Ramos (cell line): ENCODE measurements at regions not wholly inside any gene's neighbourhood (a gene's known extent, or its start where the extent isn't known, plus 50 kb on each side); places are given as distances from the start of the nearest gene placed in this dataset.

ENCODE experiments used
- in situ Hi-C: fragments of 300-500 bp; cut with MboI; formaldehyde crosslinking; loops from one replicate; pipeline ENCODE4 v1.14.3; 2022; ENCODE audit warnings: low sequenced_read_pairs; ENCODE audit not compliant: unreplicated experiment

DNA sequence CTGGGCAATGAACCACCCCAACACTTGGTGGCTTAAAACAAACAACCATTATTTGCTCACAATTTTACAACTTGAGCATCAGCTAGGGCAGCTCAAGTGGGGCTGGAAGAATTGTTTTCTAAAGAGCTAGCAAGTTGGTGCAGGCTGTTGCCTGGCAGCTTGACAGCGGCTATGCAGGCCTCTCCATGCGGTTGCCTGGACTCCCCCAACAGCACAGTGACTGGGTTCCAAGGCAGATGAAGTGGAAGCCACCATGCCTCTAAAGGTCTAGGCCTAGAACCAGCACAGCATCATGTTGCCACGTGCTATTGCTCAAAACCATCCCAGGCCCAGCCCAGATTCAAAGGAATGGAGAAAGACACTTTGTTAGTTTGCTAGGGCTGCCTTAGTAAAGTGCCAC lies 114.8 kb downstream of the BCOR start:
- in situ Hi-C loops: no loop called here

DNA sequence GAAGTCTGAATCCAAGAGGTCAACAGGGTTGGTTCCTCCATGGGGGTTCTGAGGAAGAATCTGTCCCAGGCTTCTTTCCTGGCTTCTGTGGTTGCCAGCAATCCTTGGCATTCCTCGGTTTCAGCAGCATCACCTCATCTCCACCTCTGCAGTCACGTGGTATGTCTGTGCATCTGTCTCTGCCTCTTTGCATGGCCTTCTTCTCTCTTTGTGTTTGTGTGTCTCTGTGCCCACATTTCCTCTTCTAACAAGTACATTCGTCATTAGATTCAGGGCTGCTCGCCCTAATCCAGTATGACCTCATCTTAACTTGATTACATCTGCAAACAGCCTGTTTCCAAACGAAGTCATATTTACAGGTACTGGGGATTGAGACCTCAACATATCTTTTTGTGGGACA lies 114.0 kb downstream of the BCOR start:
- in situ Hi-C loops: no loop called here

DNA sequence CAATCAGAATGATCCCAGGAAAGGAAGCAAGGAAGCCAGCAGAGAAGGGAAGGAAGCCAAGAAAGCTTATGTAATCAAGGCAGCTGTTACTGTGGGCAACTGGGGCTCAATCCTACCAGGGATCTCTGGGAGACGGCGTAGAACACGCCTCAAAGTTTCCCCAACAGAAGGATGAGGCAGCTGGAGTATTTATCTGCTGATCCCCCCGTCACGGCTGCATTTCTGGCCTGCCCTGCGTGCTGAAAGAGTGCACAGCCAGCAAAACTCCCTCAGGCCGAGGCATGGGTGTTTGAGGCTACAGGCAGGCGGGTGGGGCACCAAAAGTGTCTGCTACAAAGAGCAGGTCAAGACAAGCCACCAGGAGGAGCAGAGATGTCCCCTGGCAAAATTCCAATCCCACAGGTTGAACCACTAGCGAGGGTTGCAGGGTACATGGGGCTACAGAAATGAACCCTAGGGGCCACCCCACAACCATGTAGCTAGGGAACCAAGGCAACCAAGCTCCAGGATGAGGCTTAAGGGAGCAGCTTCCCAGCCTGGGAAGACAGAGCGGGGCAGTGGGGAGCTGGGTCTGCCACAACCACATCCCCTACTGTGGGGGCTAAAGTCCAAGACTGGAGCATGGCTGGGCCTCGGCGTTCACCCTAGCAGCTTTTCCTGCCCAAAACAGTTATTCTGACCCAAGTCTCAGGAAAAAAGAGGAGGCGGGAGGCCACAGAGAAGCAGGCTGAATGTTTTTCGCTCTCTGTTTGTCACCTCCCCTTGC lies 113.4 kb downstream of the BCOR start:
- in situ Hi-C loops: no loop called here

DNA sequence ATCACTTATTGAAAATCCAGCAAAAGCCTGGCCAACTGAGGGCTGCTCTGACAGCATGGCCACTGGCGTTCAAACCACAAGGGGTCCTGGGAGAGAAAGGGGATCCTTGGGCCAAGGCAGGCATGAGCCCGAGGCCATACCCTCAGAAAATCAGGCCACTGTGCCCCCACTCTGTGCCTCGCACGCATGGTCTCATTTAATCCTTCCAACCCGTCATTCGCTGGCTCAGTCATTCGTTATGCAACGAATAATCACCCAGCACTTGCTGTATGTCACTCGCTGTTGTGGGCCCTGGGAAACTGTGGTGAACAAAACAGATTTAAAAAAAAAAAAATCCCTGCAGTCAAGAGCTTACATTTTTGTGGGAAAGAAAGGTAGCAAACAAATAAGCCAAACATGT lies 112.7 kb downstream of the BCOR start:
- in situ Hi-C loops: no loop called here

DNA sequence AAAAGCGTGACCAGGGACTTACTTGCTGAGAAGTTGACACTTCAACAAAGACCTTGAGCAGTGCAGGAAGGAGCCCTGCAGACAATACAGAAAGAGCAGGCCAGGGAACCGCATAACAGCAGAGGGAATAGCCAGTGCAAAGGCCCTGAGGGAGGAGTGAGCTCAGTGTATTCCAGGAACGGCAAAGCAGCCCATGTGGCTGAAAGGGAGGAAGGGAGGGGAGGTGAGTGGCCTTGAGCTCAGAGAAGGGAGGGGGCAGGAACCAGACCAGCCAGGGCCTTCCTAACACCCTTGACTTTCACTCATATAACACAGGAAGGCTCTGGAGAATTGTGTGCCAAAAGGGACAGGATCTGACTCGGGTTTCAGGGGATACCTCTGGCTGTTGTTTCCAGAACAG lies 112.2 kb downstream of the BCOR start:
- in situ Hi-C loops: no loop called here

DNA sequence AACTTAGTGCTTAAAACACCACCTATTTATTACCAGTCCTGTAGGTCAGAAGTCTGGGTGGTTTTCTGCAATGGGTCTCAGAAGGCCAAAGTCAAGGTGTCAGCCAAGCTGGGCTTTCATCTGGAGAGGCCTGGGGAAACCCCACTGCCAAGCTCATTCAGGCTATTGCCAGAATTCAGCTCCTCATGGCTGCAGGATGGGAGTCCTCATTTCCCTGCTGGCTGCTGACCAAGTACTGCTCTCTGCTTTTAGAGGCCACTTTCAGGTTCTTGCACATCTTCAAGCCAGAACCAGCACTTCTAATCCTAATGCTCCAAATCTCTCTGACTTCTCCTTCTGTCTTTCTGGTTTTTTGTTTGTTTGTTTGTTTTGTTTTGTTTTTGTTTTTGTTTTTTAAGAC lies 109.3 kb downstream of the BCOR start:
- in situ Hi-C loops: no loop called here

DNA sequence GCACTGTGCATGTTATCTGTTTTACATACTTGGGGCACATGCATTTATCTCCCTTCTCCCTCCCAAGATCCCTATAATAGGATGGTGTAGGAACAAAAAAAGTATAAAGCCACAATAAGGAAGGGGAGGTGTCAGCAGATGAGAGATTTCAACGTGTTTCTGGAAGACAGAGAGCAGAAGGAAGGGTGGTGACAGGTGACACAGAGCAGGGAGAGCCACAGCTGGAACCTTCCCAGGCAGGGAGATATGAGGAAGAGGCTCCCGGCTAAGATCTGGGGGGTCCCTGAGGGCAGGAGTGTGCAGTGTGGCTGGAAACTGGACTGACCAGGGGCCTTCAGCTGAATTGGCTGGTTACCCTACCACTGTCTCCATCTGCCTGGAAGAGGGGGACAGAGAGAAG lies 107.4 kb downstream of the BCOR start:
- in situ Hi-C loops: no loop called here

DNA sequence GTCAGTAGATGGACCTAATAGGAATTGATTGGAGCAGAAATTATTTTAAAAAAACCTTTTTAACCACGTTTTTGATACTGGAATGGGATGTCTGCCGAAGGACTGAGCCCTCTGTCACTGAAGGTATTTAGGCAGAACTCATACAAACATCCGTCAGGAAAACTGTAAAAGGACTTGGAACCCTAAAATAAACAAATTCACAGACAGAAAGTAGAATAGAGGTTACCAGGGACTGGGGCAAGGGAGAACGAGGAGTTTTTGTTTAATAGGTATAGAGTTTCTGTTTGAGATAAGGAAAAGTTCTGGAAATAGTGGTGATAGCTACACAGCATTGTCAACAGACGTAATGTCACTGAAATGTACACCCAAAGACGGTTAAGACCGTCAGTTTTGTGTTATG lies 105.5 kb downstream of the BCOR start:
- in situ Hi-C loops: no loop called here

DNA sequence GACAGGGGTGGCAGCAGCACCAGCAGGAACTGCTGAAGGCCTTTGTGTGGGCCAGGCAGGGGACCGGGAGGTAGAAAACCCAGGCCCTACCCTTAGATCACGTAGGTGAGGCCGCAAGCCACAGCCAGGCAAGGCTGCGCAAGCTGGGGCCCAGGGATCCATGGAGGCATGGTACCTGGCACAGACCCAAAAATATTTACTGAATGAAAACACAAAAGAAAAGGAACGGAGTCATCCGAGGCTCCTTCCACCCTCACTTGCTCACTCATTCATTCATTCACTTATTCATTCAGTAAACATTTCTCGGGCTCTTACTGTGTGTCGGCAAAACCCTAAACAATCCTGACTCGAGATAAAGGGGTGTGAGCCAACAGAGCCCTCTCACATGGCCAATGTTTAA lies 102.3 kb downstream of the BCOR start:
- in situ Hi-C loops: no loop called here

DNA sequence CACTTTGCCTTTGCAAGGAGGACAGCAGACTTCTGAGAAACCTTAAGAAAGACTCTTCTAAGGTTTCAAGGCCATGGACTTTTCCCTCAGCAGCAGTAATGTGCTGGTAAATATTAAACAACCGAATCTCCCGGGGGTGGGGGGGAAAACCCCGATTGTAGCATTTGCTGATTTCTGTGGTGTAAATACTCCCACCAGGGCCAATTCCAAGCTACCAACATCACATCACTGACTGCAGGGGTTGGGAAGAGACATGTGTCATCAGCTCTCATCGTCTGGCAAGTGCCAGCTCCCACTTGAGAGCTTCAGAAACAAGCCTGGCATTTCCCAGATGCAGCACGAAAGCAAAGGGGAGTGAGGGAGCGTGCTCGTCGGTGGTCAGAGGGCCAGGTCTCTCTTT lies 101.2 kb downstream of the BCOR start:
- in situ Hi-C loops: no loop called here

DNA sequence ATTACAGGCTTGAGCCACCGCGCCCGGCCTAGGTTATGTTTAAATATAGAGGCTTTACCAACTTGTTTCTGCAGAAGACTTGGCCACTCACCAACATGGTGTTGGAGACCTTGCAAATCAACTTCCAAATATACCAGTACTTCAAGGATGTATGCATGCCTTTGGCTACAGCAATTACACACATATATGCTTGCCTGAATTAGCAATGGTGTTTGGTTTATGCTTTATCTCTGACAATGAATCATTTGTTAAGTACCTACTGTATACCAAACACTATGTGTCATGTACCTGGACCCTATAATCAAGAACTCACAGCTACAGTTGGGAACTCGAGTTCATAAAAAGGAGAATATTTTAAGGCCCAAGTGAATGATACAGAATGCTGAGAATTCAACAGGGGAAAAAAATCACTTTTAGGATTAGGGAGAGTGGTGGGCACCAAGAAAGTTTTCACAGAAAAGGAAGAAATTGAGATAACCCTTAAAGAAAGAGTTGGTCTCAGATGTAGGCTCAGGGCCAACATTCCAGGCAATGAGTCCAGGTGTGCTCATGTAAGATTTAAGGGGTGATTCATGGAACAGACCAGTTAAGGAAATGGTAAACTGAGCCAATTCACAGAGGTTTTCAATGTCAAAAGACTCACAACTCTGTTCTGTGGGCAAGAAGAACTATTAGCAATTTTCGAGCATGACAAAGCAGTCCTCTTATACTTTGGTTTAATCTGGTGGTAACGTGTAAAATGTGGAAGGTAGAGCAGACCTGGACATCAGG lies 98.9 kb downstream of the BCOR start:
- in situ Hi-C loops: no loop called here
